GM19372 (cell line): ENCODE measurements at regions not wholly inside any gene's neighbourhood (a gene's known extent, or its start where the extent isn't known, plus 50 kb on each side); places are given as distances from the start of the nearest gene placed in this dataset.

Experiments used
- ATAC-seq: cut with Tn5 transposase; IDR thresholded peaks from one replicate; pipeline ENCODE4 v1.9.1; 2021; ENCODE audit warnings: mild to moderate bottlenecking, low read depth, moderate library complexity; ENCODE audit not compliant: unreplicated experiment

- ATAC-seq = no peak
Measured at GRCh38 chr10:123479640-123480039, 186.5 kb upstream of the GPR26 start.

DNA sequence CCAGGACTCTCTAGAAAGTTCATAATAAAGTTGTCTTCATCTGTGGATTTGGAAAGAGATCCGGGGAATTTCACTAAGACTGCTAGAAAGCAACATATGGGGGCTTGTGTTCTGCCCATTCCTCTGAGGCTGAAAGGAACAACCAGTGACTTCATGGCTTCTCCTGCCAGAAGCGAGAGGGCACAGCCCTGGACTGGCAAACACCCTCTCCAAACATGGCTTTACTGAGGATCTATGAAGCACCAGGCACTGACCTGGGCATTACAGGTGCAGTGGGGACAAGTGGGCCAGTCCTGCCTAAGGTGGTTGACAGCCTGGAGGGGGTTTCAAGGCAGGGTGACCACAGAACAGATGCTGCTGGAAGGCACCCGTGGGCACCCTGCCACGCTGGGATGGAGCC lies 185.8 kb upstream of the GPR26 start:
- ATAC-seq = no peak

DNA sequence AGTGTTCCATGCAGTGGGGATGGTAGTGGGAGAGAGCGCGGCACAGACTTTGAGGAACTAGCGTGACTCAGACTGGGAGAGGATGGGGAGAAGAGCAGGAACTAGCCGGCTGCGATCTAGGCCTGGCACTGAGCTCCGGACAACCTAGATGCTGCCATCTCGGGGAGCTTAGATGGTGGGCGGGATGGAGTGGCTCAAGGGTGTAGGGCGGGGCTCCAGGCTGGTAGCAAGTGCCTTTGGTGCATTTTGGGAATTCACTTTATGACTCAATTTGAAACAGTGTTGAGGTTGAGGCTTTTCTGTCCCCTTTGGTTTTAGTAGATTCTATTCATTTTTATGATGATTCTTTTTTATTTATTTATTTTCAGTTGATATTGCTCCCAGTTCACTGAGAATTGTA lies 185.3 kb upstream of the GPR26 start:
- no peak for ATAC-seq

DNA sequence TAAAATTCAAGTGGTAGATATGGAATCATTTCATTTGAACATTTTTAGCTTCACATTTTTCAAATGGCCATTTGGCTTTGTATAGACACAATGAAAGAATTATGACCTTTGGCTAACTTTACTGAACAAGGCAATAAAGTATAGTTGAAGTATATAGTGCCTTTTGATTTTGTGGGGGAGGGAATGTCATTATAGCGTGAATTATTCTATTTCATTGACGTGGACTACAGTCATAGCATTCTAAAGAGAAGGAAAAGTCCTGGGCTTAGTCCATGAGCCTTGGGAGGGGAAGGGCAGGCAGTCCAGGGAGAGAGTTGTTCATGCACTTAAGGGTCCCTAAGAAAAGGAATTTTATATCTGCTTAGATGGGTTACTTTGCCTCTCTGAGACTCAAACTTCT lies 181.4 kb upstream of the GPR26 start:
- ATAC-seq = no peak

- no peak for ATAC-seq
Measured at GRCh38 chr10:123485341-123485960, 180.7 kb upstream of the GPR26 start.

- ATAC-seq = no peak
Measured at GRCh38 chr10:123488436-123488835, 177.7 kb upstream of the GPR26 start.

DNA sequence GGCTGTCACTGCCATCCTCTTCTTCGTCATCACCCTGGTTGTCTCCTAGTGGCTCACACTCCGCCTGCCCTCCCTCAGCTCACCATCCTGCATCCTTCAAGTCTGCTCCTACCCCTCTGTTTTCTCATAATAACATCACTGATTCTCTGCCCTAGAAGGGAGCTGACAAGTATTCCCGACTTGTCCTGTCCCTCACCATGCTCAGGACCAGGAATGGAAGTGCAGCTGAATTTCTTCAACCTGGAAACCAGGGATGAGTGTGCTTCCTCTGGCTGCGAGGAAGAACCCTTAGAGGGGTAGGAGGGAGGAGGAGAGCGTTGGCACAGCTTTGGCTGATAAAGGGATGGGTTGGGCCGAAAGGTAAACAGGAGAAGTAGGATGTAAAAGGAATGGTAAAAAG lies 174.8 kb upstream of the GPR26 start:
- no peak for ATAC-seq

DNA sequence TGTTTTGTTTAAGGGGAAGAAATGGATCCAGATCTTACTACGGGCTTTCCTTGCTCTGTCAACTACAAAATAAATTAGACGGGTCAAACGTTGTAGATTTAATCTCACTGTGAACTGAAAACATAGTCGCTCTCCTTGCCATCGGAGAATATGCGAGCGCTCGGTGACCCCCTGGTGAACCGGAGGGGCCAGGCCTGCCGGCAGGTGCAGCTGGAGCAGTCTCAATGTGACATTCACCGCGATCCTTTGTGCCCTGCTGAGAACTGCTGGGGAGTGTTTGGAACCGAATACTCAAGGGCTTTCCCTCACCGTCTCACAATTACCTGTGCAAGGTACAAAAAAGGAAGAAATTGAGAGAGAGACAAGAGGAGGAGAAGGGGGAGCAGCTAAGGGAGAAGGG lies 174.1 kb upstream of the GPR26 start:
- no peak for ATAC-seq

- no peak for ATAC-seq
Measured at GRCh38 chr10:123494301-123494808, 171.8 kb upstream of the GPR26 start.

GRCh38 chr10:123496375-123496774 lies 169.8 kb upstream of the GPR26 start:
- no peak for ATAC-seq

DNA sequence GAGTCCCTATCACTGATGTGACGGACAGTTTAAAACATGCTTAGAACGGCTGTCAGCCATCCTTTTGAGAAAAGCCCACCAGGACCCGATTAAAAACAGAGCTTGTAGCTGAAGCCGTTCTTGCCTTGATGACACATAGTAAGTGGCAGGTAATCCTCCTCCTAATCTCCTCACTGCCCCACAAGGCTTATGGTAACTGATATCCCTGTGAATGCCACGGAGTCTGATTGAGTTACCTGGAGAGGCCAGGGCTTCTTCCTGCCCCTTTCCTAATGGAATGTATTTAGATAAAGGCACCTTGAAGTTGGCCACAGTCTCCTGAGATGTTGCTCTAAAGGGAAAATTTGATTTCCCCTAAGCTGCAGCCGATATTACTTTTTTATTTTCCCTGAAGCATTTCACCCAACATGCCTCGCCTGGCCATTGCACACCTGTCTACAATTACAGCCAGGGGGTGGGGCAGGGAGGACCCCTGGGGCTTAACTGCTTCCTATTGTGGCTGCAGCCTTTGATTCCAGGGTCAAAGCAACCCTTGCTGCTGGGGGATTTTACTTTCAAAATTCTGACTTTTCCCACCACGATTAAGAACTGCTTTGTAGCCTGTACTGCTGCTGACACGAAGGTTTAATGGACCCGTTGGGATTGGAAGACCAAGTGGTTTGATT lies 169.0 kb upstream of the GPR26 start:
- no peak for ATAC-seq

DNA sequence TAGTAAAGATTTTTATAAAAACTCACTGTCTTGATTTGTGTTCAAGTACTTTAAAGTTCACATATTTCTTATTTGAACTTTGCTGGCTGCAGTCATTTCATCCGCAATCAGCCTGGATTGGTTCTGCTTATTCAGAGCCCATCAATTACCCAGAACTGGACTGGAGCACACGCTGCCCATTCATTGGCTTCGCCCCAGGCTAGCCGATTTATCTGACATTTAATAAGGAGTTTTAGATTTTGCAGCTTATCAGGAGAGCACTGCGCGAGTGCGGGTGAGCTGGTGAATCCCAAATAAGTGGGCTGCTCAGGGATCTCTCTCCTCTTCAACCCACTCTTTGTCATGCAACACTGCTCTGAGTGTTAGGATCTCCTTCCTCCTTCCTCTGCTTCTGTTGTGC lies 166.0 kb upstream of the GPR26 start:
- no peak for ATAC-seq

DNA sequence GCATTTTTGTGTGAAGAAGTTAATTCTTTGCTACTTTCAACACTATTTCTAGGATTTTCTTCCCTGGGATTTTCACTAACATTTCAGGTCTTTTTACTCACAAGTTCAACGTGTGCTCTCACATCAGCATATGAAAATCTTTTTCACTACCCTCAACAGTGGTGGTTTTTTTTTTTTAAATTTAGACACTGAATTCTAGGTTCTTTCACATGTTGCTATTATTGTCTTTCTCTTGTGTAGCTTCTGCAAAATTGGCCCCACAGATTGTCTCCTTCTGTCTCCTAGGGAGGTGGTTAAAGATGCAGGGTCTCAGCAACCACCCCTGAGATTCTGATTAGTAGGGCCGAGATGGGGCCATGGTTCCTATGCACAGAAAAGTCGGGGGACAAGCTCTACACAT lies 165.0 kb upstream of the GPR26 start:
- no peak for ATAC-seq

DNA sequence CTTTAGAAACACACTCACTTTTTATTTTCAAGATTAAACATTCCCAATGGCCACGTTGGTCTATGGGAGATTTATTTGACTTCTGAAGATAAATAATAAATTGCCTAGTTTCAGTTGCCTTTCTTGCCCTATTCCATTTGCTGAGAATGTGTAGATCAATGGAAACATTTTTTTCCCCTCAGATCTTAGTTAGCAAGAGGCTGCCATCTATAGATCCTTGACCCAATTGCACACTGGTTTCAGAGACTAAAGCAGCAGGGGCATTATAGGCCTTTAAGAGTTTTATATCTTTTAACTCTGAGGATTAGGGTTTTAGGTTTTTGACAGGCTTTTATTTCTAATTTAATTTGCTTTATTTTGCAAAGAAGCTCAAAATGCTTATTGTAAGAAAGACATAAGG lies 163.2 kb upstream of the GPR26 start:
- ATAC-seq = no peak

DNA sequence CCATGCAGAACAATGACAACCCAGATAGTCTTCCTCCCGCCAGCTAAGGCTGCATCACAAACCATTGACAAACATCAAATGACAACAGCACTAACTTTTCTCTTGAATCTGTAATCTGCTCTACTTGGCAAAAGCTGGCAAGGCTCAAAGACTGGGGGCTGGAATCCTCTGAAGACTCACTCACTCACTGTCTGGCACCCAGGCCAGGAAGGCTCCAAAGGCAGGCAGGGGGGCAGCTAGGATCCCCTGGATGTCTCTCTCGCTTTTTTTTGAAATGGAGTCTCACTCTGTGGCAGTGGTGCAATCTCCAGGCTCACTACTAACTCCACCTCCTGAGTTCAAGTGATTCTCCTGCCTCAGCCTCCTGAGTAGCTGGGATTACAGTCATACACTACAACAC lies 159.7 kb upstream of the GPR26 start:
- ATAC-seq = no peak

GRCh38 chr10:123507298-123507697 lies 158.9 kb upstream of the GPR26 start:
- no peak for ATAC-seq

DNA sequence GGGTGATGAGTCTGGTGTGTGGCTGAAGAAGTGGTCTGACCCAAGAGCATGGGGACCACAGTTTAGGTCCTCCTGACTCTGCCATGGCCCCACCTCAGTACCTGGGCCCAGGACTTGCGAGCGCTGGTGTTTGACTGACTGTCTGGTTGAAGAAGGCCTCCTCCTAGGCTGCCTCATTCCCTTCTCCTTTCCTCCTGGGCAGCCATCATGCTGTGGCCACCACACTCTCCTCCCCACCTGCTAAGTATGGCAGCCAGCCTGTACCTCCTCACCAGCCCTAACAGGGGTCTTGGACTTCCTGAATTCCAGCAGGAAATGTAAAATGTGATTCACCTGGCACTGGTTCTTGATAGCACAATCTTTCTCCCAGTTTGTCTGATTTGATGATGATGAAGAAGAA lies 156.8 kb upstream of the GPR26 start:
- no peak for ATAC-seq

GRCh38 chr10:123512901-123513775 lies 153.0 kb upstream of the GPR26 start:
- no peak for ATAC-seq

GRCh38 chr10:123513870-123514269 lies 152.3 kb upstream of the GPR26 start:
- no peak for ATAC-seq

GRCh38 chr10:123514996-123515395 lies 151.2 kb upstream of the GPR26 start:
- ATAC-seq = no peak

DNA sequence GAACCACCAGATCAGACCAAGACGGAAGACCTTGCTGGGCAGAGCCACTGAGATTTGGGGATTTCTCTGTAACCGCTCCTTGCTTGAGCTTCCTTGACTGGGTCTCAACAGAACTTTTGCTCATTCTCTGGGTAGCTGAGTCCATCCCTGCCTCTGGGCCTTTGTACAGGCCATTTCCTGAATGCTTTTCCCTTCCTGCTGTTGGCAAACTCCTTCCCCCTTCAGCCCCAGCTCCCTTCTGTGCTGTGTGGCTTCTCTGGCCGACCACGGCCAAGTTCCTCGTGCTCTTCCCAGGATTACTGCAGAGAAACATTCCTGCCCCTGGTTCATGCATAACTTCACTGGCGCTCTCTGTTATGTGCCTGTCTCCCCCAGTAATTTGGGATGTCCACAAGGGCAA lies 150.5 kb upstream of the GPR26 start:
- no peak for ATAC-seq
